ENCODE measurements at regions not wholly inside any gene's neighbourhood (a gene's known extent, or its start where the extent isn't known, plus 50 kb on each side); places are given as distances from the start of the nearest gene placed in this dataset.

DNA sequence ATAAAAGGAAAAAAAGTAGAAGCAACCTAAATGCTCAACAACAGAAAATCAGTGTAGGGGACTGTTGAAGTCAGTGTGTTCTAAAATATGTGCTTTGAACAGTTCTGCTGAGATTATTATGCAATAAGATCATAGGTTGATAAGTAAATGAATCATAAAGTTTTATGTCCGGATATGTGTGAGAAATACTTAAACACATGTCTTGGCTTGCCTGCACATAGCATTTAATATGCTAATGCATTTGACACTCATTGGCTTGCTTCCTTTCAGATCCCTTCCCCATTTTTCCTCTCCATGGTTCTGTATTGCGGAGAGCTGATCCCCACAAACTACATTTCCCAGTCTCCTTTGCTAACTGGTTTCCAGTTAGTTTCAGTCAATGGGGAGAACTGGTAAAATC lies 573.8 kb upstream of the TBX3 start:
- DNase-seq: no peak

DNA sequence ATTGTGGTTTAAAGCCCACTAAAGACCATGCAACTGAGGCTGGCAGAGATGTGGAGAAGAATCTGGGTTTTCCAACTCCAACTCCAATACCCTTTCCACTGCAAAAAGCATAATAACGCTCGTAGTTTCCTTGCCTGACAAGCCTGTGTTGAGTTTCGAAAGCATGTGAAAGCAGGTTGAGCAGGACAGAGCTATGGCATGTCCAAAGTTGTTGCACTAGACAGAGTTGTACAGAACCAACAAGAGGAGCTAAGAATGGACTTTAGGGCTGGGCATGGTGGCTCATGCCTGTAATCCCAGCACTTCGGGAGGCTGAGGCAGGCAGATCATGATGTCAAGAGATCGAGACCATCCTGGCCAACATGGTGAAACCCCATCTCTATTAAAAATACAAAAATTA lies 572.0 kb upstream of the TBX3 start:
- no peak for DNase-seq

DNA sequence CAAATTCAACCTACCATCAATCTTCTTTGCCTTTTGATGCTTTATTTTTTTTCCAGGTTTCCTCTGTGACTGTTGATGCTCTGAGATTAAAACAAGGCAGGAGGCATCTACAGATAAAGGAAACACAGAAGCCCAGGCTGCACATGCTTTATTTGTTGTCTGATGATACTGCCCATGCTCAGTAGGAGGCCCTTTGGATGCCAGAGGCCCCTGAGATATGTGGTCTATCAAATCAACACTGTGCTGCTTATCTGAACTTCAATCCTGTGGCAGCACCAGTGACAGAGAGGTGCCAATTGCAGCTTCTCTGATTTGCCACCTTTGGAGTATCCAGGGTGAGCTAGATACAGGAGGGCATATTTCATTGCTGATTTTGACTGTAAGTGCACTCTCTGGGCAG lies 571.3 kb upstream of the TBX3 start:
- no peak for DNase-seq

DNA sequence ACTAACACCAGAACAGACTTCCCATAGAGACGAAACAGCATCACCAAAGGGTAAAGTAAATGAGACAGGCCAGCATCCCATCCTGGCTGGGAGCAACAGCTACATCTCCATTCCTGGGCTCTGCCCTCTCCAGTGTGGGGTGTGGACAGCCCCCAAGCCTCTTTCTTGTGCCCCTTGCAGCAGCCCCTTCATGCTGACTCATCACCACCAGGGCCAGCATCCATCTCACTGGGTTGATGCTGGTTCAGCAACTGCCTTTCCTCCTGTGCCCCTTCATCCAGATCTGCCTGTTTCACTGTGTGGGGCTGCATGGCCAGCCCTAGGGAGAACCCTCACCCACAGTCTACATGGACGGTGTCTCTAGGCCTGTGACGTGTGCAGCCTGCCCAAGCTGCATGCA lies 569.1 kb upstream of the TBX3 start:
- no peak for DNase-seq

DNA sequence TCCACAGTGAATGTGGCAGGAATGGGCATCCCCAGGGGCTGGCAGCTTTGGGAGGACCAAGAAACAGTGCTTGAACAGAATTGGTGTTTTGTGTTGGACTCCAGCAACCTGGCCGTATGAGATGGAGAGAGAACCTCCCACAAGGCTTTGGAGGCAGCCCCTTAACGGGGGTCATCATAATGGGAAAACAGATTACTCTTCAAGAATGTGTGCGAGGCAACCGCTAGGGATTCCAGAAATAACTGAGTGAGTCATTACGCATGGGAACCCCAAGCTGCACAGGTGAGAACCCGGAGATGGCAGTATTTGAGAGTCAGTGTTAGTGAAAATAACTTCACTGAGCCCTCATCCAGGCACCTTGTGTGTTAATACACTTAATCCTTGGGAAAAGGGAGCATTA lies 567.8 kb upstream of the TBX3 start:
- DNase-seq: no peak

DNA sequence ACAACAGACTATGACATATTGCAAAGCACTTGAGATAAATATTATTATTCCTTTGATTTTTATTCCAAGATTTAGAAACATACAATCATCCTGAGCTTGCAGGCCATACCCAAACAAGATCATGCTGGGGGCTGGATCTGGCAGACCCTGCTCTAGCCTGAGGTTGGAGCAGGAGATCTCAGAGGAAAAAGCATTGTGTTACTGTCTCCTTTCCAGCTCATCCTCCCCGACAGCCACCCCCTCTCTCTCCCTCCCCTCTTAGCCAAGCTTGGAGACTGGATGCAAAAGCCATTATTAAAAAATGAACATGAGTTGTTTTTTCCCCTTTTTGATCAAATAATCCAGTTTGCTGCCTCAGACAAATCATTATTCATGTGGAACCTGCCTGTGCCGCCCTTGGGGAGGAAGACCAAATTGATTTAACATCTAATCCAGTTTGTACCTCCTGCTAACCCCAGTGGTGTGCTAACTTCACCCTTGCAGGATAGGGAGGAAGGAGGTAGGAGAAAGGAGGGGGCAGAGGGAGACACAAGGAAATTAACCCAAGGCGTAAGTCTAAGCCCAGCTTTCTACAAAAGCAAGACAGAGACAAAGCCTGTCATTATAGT lies 565.8 kb upstream of the TBX3 start:
- no peak for DNase-seq

DNA sequence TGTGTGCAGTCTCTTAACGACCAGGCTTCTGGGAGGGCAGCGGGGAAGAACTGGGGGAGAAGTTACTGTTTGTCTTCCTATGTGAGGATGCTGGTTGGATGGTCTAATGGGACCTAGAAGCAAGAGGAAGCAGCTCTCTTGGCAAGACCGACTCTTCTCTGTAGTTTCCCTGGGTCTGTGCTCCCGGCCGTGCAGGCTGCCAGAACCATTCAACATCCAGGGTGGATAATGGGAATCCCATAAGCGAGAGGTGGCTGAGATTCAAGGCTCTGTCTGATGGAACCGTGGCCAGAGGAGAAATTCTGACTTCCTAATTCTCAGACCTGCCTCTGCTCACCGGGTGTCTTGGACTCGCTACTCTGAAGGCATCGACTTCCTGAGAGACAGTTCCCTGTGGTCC lies 561.0 kb upstream of the TBX3 start:
- no peak for DNase-seq

DNA sequence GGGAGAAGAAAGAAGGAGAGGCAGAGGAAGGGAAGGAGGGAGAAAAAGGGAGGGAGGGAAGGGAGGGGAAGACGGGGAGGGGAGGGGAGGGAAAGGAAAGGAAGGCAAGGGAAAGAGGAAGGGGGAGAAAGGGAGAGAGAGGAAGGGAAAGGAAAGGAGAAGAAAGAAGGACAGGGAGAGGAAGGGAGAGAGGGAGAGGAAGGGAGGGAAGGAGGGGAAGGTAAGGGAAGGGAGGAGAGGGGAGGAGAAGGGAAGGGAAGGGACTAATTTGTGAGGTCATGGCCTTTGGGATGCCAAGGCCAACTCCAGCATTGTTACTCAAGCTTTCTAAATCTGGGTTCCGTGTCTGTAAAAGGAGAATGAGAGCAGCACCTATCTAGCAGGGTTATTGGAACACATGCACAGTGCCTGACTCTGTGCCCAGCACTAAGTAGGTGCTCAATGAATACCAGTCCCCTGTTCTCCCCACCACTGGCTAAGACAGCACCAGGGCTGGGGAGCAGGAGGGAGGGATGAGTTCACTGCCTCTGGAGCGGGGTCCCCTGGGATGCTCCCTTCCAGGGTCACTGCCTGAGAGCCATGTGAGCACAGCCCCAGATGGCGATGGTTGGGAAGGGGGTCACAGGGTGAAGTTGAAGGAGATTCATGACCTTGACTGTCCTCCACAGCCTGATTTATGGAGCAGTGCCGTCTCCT lies 560.1 kb upstream of the TBX3 start:
- no peak for DNase-seq

DNA sequence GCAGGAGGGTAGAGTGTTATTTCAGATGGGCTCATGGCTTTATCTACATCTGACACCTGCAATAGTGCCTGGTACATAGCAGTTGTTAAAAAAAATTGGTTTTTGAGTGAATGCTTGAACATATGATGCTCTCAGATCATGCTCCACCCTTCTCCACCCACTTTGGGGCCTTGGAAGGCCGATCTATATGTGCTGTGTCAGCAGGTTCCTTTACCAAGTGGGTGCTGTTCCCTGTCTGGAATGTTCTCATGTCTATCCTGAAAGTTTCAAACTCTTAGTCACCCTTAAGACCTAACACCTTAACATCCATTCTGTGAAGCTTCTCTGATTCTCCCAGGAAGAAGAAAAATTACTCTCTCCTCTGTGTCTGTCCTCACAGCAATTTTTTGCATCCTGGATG lies 556.3 kb upstream of the TBX3 start:
- DNase-seq: no peak

DNA sequence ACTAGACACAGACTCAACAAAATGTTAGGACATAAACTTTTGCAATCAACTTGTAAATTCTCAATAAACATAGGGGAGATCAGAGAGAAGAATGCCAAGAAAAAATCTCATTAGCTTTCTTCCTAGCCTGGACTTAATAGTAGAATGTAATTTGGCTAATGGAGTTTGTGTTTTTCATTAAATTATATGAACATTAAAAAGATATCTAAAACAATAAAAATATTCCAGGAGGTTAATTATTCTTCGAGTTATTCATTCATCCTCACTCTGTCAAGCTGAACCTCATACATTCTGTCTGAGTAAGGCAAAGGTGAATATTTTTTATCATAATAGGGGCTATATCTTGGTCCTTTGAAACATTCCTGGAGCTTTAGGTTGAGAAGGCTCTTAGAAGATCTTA lies 551.9 kb upstream of the TBX3 start:
- no peak for DNase-seq

DNA sequence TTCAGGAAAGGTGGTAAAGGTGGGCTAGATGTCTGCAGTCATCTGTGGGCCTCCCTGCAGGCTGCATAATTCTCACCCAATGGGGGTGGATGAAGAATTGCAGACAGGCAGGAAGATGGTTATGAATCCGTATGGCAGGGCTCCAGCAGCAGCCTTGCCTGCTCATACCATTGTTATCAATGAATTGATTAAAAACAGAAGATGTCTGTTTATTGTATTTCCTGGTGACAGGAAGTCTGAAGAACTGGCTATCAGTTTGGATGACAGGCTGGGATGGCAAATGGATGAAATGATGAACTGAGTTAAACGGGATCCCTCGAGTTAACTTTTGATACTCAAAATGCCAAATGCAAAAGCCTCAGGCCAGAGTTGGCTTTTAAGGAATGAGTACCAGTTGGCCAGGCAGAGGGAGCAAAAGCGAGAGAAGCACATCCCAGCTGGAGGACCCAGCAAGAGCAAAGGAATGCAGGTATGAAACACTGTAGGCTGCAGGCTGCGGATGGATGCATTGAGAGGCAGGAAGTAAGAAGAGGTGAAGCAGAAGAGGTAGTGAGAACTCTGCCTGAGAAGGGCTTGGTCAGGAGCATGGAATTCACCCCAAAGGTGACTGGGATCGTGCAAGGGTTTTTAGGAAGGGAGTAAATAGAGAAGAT lies 550.0 kb upstream of the TBX3 start:
- DNase-seq: no peak

DNA sequence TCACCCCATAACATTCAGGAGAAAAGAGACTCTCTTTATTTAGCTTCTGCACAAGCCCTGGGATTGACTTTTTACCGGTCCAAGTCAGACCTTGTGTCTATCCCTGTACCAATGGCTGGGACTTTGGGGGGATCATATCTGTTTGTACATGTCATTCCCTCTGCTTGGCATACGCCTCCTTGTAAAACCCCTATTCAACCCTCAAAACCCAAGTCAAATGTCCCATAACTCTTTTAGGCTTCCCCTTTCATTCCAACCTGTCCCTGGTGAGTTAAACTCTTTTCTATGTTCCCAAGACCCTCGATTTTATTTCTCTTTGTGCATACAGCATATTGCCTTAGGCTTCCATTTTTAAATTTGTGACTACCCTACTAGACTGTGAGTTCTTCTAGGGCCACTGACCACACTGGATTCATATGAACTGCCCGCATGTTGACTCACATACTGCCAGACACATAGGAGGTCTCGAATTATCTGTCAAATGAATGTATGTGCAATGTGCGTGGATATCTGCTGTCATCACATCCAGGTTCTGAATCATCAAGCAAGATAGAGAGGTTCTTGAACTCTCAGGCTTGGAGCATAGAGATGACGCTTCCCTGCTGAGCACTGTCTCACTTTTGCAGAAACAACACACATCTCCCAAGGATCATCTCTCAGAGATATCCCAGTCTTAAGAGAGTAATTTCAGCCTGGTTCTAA lies 548.6 kb upstream of the TBX3 start:
- DNase-seq: no peak

DNA sequence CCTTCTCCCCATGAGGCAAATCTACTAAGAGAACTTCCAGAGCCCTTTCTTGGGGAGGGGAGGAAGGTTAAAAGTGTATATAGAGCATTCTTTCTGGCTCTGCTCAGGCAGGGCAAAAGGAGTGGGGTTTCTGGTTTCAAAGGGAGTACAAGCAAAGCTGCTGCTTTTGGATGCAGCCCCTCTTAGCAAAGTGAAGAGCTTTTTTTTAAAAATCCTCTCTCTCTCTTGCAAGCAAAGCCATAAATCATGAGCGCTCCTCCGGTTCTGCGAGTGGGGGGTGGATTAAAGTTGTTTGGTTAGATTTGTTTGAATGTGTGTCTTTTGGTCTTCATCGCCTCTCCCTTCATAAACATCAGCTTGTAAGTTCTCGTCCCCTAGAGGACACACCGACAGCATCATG lies 546.6 kb upstream of the TBX3 start:
- no peak for DNase-seq

DNA sequence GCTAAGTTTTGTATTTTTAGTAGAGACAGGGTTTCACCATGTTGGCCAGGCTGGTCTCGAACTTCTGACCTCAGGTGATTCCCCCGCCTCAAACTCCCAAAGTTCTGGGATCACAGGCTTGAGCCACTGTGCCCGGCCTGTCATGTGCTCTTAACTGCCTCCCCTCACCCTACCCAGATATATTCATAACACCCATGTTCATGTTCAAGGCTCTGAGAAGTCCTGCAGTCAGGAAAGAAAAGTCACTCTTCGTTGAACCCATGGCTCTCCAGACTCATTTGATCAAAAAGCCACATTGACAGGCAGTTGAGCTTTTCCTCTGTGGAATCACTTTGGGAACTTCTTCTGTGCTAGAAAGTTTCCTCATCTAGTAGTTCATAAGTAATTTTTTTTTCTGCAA lies 545.5 kb upstream of the TBX3 start:
- DNase-seq: no peak

DNA sequence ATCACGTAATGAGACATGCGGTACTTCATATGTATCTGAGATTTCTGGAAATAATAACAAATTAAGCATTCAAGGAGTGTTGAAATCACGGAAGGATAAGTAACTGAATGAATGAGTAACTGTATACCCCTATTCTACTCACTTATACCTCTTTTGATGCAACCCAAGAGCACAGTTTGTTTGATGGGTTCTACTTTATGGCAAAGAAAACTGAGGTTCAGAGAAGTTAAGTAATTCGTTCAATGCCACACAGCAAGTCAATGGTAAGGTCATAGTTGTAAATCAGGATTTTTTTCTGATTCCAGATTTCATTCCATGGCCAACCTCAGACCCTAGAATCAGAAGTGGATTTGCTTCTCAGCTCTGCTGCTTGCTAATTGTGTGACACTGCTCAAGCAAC lies 544.5 kb upstream of the TBX3 start:
- DNase-seq: no peak

DNA sequence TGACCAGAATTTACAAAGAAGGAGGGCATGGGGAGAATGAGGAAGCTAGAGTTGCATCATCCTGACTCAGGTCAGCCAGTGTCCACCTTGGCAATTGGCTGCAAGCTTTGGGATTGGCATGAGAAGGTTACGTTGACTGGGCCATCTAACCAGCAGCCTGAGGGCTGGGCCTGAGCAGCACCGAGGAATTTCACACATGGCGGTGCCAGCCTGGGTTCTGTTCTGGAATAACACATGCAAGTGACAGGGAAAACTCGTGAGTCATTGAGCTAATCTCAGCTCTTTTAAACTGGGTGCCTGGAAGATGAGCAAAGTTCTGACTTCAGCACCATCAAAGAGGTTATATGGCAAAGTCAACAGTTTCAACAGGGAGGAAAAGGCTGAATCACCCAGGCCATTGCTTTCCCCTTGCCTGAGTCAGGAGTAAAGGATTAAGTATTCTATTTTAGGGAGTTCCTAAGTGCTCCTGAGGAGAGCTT lies 543.2 kb upstream of the TBX3 start:
- no peak for DNase-seq

DNA sequence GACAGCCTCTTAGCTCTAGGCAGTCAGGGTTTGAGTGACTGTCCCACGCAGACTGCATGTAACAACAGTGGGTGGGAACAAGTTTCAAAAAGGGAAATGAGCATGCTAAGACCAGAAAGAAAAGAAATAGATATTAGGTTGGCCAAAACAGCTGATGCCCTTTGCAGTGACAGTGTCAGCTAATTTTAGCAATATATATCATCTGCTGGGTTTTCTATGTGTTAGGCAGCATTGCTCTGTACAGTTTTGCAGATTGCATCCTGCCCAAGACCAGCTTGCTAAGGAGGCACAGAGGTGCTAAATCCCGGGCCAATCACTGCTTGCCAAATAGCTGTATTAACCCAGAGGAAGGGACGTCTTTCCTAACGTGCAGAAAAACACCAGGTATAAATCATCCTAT lies 541.9 kb upstream of the TBX3 start:
- no peak for DNase-seq

DNA sequence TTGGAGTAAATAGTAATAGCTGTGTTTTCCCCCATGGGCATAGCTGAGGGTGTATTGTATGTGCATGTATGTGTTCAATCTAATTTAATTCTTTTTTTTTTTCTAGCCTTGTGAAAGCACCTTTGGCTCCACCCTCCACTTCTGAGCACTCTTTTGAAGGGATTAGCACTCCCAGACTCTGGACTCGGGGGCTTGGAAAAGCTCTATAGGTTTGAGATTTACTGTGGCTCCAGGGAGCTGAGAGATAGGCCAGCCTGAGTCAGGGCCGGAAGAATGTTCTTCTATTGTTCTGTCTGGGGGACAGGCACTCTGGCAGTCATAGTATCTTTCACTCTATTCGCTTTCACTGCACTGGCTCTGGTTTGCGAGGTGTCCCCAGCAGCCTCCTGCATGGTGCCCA lies 540.0 kb upstream of the TBX3 start:
- DNase-seq: no peak

DNA sequence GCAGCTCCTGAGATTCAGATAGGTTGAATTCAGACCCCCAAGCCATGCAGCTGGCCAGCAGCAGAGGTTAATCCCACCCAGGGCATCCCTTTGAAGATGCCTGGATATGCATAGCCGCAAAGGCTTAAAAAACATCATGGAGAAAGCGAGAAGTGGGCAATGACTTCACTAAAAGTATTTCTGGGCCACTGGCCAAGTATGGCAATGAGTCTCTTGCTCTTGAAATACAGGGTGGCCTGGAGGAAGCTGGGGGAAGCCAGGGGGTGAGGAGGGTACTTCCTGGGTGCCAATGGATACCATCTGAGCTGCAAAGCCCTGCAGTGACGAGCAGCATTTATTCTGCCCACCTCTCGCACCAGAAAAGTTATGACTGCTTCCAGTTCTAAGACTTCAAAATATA lies 539.3 kb upstream of the TBX3 start:
- DNase-seq: no peak

DNA sequence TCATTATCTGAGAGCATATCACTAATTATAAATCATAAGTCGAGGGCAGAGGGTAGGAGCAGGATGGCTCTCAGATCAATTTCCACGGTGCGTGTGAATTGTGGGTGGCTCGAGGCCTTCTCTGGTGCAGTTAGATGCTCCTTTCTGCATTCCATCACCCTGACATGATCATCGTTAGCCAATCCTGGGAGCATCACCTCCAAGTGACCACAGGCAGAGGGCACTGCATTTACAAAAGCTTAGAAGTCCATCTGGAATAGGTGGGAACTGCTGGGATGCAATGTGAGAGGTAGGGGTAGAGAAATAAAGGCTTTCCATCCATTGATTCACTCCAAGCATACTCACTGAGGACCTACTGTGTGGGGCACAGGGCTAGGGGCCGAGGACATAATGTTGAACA lies 538.2 kb upstream of the TBX3 start:
- no peak for DNase-seq

DNA sequence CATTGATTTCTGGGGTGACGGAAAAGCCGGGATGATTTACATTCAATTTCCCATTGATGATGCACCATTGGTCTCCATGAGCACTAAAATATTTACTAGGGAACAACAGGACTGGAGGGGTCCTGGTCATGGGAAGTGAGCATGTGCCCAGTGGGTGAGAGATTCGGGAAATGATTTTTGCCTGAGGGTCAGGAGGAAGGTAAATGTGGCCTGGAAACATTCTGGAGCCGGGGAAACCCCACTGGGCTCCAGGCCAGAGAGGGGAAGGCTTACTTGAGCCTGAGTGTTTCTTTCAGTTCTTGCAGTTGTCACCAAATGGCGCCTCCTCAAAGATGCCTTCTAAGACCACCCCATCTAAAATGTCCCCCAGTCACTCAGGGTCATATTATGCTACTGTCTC lies 532.3 kb upstream of the TBX3 start:
- DNase-seq: no peak

DNA sequence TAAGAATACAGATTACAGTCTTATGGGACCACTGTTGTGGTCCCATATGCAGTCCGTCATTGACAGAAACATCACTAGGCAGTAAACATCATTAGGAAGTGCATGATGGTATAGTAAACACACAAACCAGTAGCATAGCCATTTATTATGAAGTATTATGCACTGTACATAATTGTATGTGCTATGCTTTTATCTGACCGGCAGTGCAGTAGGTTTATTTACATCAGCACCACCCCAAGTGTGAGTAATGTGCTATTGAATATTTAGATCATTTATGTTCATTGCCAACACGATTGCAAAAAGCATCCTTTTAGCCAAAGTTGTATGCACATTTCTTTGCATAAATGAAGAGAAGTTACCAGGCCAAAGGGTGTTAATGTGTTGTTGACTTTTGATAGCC lies 531.6 kb upstream of the TBX3 start:
- no peak for DNase-seq

DNA sequence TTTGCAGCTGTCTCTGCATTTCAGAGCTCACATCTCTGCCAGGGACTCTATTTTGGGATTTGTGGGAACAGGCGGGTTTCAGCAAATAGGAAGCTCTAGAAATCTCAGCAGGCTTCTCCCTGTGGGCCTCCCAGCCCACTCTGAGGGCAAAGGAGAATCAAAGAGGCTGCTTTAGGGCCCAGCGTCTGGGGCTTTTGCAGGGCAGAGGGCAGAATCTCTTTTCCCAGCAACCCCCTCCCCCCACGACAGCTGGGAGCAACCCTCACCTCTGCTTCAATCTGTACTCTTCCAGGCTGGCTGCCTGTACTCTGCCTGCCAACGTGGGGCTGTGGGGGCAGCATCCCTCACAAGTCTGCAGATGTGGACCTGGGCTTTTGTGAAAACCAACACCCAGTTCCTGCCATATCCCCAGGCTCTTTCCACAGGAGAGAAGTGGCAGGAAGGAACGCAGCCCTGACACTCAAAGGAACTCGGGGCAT lies 529.6 kb upstream of the TBX3 start:
- peak; percentile 43 for DNase-seq
